Endothelial cell of umbilical vein (primary cell): ENCODE measurements at regions not wholly inside any gene's neighbourhood (a gene's known extent, or its start where the extent isn't known, plus 50 kb on each side); places are given as distances from the start of the nearest gene placed in this dataset.

Experiments
- BruUV-seq: library from RNA; stranded (reverse); fragments of 400-500 nt; replicated peaks from 2 replicates; lab custom pipeline; 2021; lab: Mats Ljungman, UMichigan
- CTCF ChIA-PET: fragments of 300-600, 350-600 bp; sonication (Branson Sonifier 250); formaldehyde crosslinking; loops from one replicate; lab custom pipeline; 2021; ENCODE audit warnings: antibody characterized with exemption, inconsistent platforms; lab: Charles Lee
- POLR2A ChIA-PET: fragments of 300-600, 350-600 bp; sonication (Branson Sonifier 250); formaldehyde crosslinking; loops from one replicate; lab custom pipeline; 2021; ENCODE audit warnings: antibody characterized with exemption, inconsistent platforms; lab: Charles Lee
- DNase-seq: peaks from one replicate; pipeline ENCODE4 v3.0.0-alpha.2; 2011; ENCODE audit warnings: low read depth, low spot score
- FAIRE-seq: peaks from 2 replicates; lab custom pipeline; 2011; peaks lifted over from hg19 to GRCh38; lab: Jason Lieb, UNC
- H2AFZ ChIP-seq: 2 replicates; pipeline ENCODE4 v1.6.0; 2012; ENCODE audit warnings: low read depth, low read length, control low read depth, inconsistent platforms
- H3K27ac ChIP-seq: 2 replicates; pipeline ENCODE4 v1.5.1; 2011; ENCODE audit warnings: low read depth, mild to moderate bottlenecking, control low read depth, low read length, moderate library complexity; ENCODE audit not compliant: insufficient read depth
- H3K27me3 ChIP-seq, 2 experiments: 2 replicates each; pipeline versions ENCODE4 v1.6.0 to v1.6.1; 2011; ENCODE audit warnings: low read length in 2 of 2, mixed read lengths in 1 of 2; ENCODE audit not compliant: control insufficient read depth in 2 of 2, insufficient read depth in 2 of 2
- H3K36me3 ChIP-seq, 2 experiments: 2 replicates in 1 of 2; 3 replicates in 1 of 2; pipeline ENCODE4 v1.5.1; 2011; ENCODE audit warnings: low read length in 2 of 2, mild to moderate bottlenecking in 1 of 2, moderate library complexity in 1 of 2; ENCODE audit not compliant: control insufficient read depth in 2 of 2, insufficient read depth in 2 of 2; ENCODE audit errors: extremely low read depth in 1 of 2
- H3K4me1 ChIP-seq: 3 replicates; pipeline ENCODE4 v1.5.1; 2011; ENCODE audit warnings: mild to moderate bottlenecking, low read length; ENCODE audit not compliant: control insufficient read depth, insufficient read depth; ENCODE audit errors: extremely low read depth
- H3K4me2 ChIP-seq: 2 replicates; pipeline ENCODE4 v1.6.1; 2011; ENCODE audit warnings: low read length, control low read depth, mixed read lengths; ENCODE audit not compliant: insufficient read depth
- H3K4me3 ChIP-seq, 3 experiments: fragments of 200-600 bp in 1 of 3; sonication (generic), shearing (Covaris generic) in 1 of 3; replicated peaks in 1 of 3; 2 replicates each; pipeline ENCODE4 v1.5.1; 2011 to 2016; ENCODE audit warnings: control low read depth in 3 of 3, low read length in 3 of 3, mild to moderate bottlenecking in 2 of 3, inconsistent platforms in 1 of 3, low read depth in 1 of 3, moderate library complexity in 1 of 3; ENCODE audit not compliant: insufficient read depth in 1 of 3
- H3K79me2 ChIP-seq: 2 replicates; pipeline ENCODE4 v1.6.0; 2012; ENCODE audit warnings: low read length, inconsistent platforms; ENCODE audit not compliant: control insufficient read depth, insufficient read depth
- H3K9ac ChIP-seq: replicated peaks from 2 replicates; pipeline ENCODE3; 2011; ENCODE audit warnings: low read length, control low read depth; ENCODE audit not compliant: insufficient read depth; ENCODE audit errors: extremely low read depth
- H3K9me1 ChIP-seq: replicated peaks from 3 replicates; pipeline ENCODE4 v1.6.0; 2011; ENCODE audit warnings: mild to moderate bottlenecking, low read length; ENCODE audit not compliant: control insufficient read depth, insufficient read depth; ENCODE audit errors: extremely low read depth
- H3K9me3 ChIP-seq: replicated peaks from 2 replicates; pipeline ENCODE4 v1.5.1; 2012; ENCODE audit warnings: low read length, inconsistent platforms; ENCODE audit not compliant: control insufficient read depth, insufficient read depth
- H4K20me1 ChIP-seq: replicated peaks from 2 replicates; pipeline ENCODE3; 2011; ENCODE audit warnings: mild to moderate bottlenecking, low read length; ENCODE audit not compliant: control insufficient read depth, insufficient read depth; ENCODE audit errors: extremely low read depth
- EZH2 ChIP-seq: IDR thresholded peaks from 2 replicates; pipeline ENCODE4 v1.6.1; 2012; ENCODE audit warnings: borderline replicate concordance, low read depth, mild to moderate bottlenecking, moderate library complexity, low read length, inconsistent platforms; ENCODE audit not compliant: severe bottlenecking
- FOS ChIP-seq: IDR thresholded peaks from 2 replicates; pipeline ENCODE4 v1.6.1; 2011; ENCODE audit warnings: mild to moderate bottlenecking, low read length, moderate library complexity, borderline replicate concordance; ENCODE audit not compliant: insufficient read depth
- JUN ChIP-seq: IDR thresholded peaks from 2 replicates; pipeline ENCODE4 v1.6.1; 2011; ENCODE audit warnings: borderline replicate concordance, low read depth; ENCODE audit not compliant: insufficient read length, insufficient read depth
- MAX ChIP-seq: IDR thresholded peaks from 2 replicates; pipeline ENCODE4 v1.6.1; 2011; ENCODE audit not compliant: insufficient read depth, insufficient read length
- MYC ChIP-seq: IDR thresholded peaks from one replicate; pipeline ENCODE4 v1.6.1; 2011; ENCODE audit warnings: mild to moderate bottlenecking, low read depth, low read length
- dilution Hi-C: fragments of 300-500 bp; cut with MboI; formaldehyde crosslinking; loops from one replicate; pipeline ENCODE4 v1.15.0; 2019; ENCODE audit warnings: low sequenced_read_pairs; ENCODE audit not compliant: extremely low pct_ligation_motif_present
- intact Hi-C: fragments of 100-400 bp; cut with micrococcal nuclease; formaldehyde crosslinking; loops from one replicate; pipeline ENCODE4 v1.10.0; 2022
- TF ChIP-seq, protein P1 (sequence below), 2 donors: IDR thresholded peaks; 1 replicate in 1 of 2; 2 replicates in 1 of 2; pipeline ENCODE4 v1.5.1; 2011; ENCODE audit warnings: low read length in 2 of 2, mild to moderate bottlenecking in 2 of 2, moderate library complexity in 2 of 2, control low read depth in 1 of 2, inconsistent platforms in 1 of 2, low read depth in 1 of 2; ENCODE audit not compliant: insufficient read depth in 1 of 2; ENCODE audit errors: extremely low read depth in 1 of 2

DNA sequence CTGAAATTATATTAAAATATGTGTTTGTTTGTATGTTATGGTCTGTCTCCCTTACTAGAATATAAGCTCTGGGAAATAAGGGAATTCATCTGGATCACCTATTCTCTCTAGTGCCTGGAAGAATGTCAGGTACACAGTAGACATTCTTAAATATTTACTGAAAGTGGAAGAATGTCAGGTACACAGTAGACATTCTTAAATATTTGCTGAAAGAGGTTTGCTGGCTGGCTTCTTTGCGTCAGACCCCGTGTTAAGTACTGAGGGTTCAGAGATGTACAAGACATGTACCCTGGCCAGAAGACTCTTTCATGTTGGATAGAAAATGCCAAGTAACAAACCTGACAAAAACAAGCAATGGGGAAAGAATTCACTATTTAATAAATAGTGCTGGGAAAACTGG is 199.1 kb downstream of the INSC start:
- no peaks in the 10 kb centered on the region for H3K9me3 ChIP-seq
- H3K9me1 ChIP-seq = no peaks in the 10 kb centered on the region
- no peaks in the 10 kb centered on the region for H3K36me3 ChIP-seq
- BruUV-seq = no TSS peak
- no peak overlapping the region for H3K27ac ChIP-seq
- H3K4me3 ChIP-seq = no peak overlapping the region
- dilution Hi-C loops (no loop called here), intact Hi-C loops (no loop called here)
- no peak overlapping the region for H2AFZ ChIP-seq
- H3K79me2 ChIP-seq = no peaks in the 10 kb centered on the region
- POLR2A ChIA-PET = no interaction called here
- DNase-seq = no peak
- FAIRE-seq = no peak
- no peaks in the 10 kb centered on the region for H3K4me1 ChIP-seq
- H3K4me2 ChIP-seq = no peak overlapping the region
- no peaks in the 10 kb centered on the region for H3K27me3 ChIP-seq
- no peaks in the 10 kb centered on the region for H4K20me1 ChIP-seq
- no peak for TF ChIP-seq EZH2
- TF ChIP-seq, protein P1, sequence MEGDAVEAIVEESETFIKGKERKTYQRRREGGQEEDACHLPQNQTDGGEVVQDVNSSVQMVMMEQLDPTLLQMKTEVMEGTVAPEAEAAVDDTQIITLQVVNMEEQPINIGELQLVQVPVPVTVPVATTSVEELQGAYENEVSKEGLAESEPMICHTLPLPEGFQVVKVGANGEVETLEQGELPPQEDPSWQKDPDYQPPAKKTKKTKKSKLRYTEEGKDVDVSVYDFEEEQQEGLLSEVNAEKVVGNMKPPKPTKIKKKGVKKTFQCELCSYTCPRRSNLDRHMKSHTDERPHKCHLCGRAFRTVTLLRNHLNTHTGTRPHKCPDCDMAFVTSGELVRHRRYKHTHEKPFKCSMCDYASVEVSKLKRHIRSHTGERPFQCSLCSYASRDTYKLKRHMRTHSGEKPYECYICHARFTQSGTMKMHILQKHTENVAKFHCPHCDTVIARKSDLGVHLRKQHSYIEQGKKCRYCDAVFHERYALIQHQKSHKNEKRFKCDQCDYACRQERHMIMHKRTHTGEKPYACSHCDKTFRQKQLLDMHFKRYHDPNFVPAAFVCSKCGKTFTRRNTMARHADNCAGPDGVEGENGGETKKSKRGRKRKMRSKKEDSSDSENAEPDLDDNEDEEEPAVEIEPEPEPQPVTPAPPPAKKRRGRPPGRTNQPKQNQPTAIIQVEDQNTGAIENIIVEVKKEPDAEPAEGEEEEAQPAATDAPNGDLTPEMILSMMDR (IDR thresholded peaks at IDR 0.05; ENCODE audit: extremely low read depth in 1 of 2, insufficient read depth in 1 of 2, low read depth in 1 of 2, low read length in 2 of 2) = no peak
- TF ChIP-seq FOS = no peak
- CTCF ChIA-PET = no interaction called here
- no peak overlapping the region for H3K9ac ChIP-seq

GRCh38 chr11:15318814-15319213 is 204.1 kb downstream of the INSC start:
- TF ChIP-seq, protein P1 (IDR thresholded peaks at IDR 0.05; ENCODE audit: extremely low read depth in 1 of 2, insufficient read depth in 1 of 2, low read depth in 1 of 2, low read length in 2 of 2) = no peak
- TF ChIP-seq MAX = no peak
- TF ChIP-seq JUN = no peak
- TF ChIP-seq MYC = no peak
- no peaks in the 10 kb centered on the region for H4K20me1 ChIP-seq
- no peaks in the 10 kb centered on the region for H3K79me2 ChIP-seq
- H3K36me3 ChIP-seq = no peaks in the 10 kb centered on the region
- no TSS peak for BruUV-seq
- H3K4me2 ChIP-seq = no peak overlapping the region
- H3K9me3 ChIP-seq = no peaks in the 10 kb centered on the region
- no peak overlapping the region for H3K4me3 ChIP-seq
- no peak overlapping the region for H2AFZ ChIP-seq
- intact Hi-C loops = no loop called here
- no peaks in the 10 kb centered on the region for H3K27me3 ChIP-seq
- ChIA-PET POLR2A (no interaction called here), CTCF (no interaction called here)
- dilution Hi-C loops = no loop called here
- no peaks in the 10 kb centered on the region for H3K9me1 ChIP-seq
- FAIRE-seq (no peak), DNase-seq (no peak)
- no peak overlapping the region for H3K9ac ChIP-seq
- no peaks in the 10 kb centered on the region for H3K4me1 ChIP-seq
- no peak overlapping the region for H3K27ac ChIP-seq
